SHP77 treated with DMSO at 0.1 percent for 48 hours (cell line): ENCODE measurements at regions not wholly inside any gene's neighbourhood (a gene's known extent, or its start where the extent isn't known, plus 50 kb on each side); places are given as distances from the start of the nearest gene placed in this dataset.
"Not testable (repeated sequence)": the region's sequence is repeated elsewhere in the genome, so short reads cannot be mapped to it uniquely, and the experiment has no call there.

Experiments used
- DNase-seq: peaks from one replicate; lab custom pipeline; 2025; lab: John Stamatoyannopoulos, UW

- not testable (repeated sequence) for DNase-seq
These were observed 279.9 kb downstream of the PLS3 start for GRCh38 chrX:115840729-115841409.

- not testable (repeated sequence) for DNase-seq
These were observed 290.0 kb downstream of the PLS3 start for GRCh38 chrX:115850986-115851385.

GRCh38 chrX:115853260-115853659 is 292.3 kb downstream of the PLS3 start:
- not testable (repeated sequence) for DNase-seq

GRCh38 chrX:115881170-115881569 is 289.4 kb upstream of the AGTR2 start:
- not testable (repeated sequence) for DNase-seq

DNA sequence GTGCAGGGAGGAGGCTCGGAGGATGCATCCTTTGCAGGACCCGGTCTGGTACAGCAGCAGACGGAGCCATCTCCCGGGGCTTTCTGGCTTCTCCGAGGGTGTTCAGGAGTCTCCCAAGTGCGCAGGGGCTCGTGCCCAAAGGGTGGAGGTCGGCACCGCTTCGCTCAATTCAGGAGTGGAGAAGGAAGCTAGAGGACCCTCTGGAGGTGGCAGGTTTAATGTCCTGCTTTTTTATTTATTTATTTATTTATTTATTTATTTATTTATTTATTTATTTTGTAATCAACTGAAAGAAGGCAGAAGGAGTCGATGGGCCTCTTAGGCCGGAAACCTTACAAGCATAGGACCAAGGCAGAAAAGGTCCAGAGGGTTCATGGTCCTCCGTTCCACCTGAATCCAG is 286.4 kb upstream of the AGTR2 start:
- not testable (repeated sequence) for DNase-seq

- DNase-seq, result not testable (repeated sequence)
These were observed 282.5 kb upstream of the AGTR2 start for GRCh38 chrX:115888041-115888440.

DNA sequence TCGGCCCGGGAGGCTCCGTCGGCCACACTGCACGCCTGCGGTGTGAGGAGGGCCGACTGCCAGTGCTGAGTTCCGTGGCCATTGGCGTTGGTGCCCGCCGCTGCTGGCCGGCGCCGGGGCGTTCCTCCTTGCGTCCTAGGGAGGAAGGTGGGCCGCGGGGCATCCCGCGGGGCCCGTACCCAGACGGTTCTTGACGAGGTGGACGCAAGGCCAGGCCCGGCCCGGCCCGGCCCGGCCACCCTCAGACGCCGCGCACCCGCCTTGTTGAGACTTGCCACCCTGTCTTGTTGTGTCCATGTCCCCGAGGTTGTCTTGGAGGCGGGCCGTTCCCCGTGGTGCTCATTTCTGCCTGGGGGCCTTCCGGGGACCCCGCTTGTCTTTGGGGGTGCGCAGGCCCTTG is 282.0 kb upstream of the AGTR2 start:
- DNase-seq, result not testable (repeated sequence)

DNA sequence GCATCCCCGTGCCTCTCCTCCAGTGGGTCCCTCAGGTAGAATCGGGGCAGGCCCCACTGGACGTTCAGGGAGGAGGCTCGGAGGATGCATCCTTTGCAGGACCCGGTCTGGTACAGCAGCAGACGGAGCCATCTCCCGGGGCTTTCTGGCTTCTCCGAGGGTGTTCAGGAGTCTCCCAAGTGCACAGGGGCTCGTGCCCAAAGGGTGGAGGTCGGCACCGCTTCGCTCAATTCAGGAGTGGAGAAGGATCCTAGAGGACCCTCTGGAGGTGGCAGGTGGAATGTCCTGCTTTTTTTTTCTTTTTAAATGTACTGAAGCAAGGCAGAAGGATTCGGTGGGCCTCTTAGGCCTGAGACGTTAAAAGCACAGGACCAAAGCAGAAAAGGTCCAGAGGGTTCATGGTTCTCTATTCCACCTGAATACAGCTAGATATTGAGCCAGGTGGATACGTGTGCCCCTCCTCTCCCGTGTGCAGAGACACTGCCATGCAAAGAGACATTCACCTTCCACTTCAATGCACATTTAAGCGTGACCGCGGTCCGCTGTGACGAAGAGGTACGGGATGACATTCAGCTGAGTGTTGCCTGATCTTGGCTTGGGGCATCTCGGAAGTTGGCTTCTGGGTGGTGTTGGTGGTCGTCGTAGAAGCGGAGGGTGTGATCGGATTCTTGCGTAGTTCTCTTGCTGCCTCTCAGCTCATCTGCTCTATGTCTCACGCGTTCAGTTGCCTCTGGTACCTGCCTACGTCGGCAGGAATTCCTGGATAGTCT is 281.2 kb upstream of the AGTR2 start:
- no peak for DNase-seq

GRCh38 chrX:115892056-115892708 is 278.4 kb upstream of the AGTR2 start:
- no peak for DNase-seq

- DNase-seq, result no peak
These were observed 277.5 kb upstream of the AGTR2 start for GRCh38 chrX:115892787-115893671.

DNA sequence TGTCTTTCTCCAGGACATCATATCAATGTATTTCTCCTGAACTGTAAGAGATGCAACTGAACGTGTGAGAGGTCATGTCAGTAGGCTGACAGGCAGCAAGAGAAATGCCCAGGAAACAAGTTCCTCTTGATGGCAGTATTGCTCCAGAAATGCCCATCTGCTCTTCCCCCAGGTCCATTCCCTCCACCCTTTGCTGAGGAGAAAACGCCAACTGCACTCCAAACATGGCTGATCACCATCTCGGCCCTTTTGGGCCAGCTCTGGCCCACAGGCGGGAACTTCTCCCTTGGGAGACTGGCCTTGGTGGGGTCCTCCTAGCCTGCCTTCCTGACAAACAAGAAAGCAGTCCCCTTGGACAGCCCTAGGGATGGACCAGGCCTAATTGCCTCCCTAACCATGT is 276.5 kb upstream of the AGTR2 start:
- no peak for DNase-seq

DNA sequence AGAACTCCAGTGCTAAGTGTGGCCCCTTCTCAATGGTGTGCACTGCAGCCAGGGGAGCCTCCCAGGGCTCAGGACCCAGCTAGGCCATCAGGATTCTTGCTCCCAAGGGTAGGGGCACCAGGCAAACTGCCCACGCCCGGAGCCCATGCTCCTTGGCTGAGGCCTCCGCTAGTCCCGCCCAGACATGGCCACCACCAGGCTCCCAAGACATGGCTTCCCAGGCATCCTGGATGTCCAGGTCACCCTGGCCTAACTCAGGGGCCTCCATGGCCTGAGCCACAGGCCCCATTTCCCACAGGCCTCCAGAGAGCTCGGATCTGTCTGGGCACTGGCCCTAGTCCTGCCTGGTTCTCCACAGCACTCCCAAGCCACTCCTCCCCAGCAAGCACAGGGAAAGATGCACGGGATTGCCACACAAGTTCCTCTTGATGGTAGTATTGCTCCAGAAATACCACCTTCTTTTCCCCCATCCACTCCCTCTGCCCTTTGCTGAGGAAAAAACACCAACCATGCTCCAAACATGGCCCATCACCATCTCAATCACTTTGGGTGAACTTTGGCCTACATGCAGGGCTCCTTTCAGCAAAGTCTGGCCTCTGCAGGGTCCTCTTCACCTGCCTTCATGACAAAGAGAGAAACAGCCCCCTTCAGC is 274.7 kb upstream of the AGTR2 start:
- no peak for DNase-seq

- no peak for DNase-seq
These were observed 274.2 kb upstream of the AGTR2 start for GRCh38 chrX:115896362-115896761.

GRCh38 chrX:115897956-115898355 is 272.6 kb upstream of the AGTR2 start:
- no peak for DNase-seq

- DNase-seq, result no peak
These were observed 272.1 kb upstream of the AGTR2 start for GRCh38 chrX:115898382-115899001.

DNA sequence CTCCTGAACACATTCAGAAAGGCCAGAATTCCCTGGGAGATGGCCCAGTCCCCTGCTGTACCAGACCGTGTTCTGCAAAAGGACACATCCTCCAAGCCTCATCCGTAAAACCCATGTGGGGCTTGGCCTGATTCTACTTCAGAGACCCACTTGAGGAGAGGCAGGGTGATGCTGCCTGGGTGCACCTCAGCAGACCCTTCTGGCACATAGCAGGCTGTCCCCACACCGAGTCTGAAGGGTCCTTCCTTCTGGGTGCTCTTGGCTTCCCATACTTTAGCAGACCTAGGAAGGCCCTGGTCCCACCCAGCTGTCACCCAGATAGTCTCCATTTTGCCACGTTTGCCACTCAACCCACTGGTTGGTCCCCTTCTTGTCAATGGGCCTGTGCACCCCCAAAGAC is 270.1 kb upstream of the AGTR2 start:
- no peak for DNase-seq

- DNase-seq, result no peak
These were observed 269.3 kb upstream of the AGTR2 start for GRCh38 chrX:115901241-115901640.

- DNase-seq, result no peak
These were observed 267.5 kb upstream of the AGTR2 start for GRCh38 chrX:115902995-115903394.

DNA sequence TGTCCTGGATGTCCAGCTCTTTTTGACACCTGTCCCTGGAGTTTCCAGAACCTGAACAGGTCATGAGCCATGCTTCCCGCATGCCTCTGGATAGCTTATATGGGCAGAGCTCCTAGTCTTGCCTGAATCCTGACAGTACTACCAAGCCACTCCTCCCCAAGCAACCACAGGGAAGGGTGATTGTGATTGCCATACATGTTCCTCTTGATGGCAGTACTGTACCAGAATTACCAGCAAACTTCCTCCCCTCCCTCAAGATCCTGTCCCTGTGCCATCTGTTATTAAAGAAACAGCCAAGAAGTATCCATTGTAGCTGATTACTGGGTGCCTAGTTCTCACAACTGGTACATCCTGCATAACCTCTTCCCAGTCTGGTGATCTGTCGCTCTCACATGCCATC is 264.3 kb upstream of the AGTR2 start:
- DNase-seq, result no peak

- DNase-seq, result no peak
These were observed 263.7 kb upstream of the AGTR2 start for GRCh38 chrX:115906881-115907280.

DNA sequence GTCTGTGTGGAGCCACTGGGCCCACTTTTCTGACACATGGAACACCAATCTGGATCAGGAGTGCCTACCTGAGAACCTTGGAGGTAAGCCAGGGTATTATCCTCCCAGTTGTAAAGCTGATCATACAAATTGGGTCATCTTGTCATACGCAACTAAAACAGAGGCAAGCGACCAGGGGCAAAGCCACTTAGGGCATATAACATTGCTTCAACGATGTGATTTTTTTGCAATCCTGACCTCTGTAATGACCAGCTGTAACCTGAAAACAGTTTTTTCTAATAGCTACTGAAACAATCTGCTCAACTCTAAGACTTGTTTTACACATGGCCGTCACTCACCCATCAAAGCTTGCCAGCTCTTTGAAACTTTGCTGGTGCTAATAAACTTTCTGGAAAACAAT is 261.5 kb upstream of the AGTR2 start:
- no peak for DNase-seq
